ENCODE measurements at regions not wholly inside any gene's neighbourhood (a gene's known extent, or its start where the extent isn't known, plus 50 kb on each side); places are given as distances from the start of the nearest gene placed in this dataset.

- no peak for TF ChIP-seq CTCF (IDR thresholded peaks at IDR 0.05; ENCODE audit: poor library complexity, severe bottlenecking)
- no peak for TF ChIP-seq RAD21 (conservative IDR thresholded peaks at IDR 0.05)
- Histone ChIP-seq H4K20me1 (ENCODE audit: insufficient read depth) (no peaks in the 10 kb centered on the region), H3K9ac (ENCODE audit: low read length) (no peak overlapping the region), H3K36me3 (ENCODE audit: insufficient read depth, low read length) (no peaks in the 10 kb centered on the region), H3K9me3 (ENCODE audit: low read length) (no peaks in the 10 kb centered on the region), H3K27ac (ENCODE audit: low read length) (no peak overlapping the region), H3F3A (ENCODE audit: insufficient read depth, low read length, poor library complexity, severe bottlenecking) (no peaks in the 10 kb centered on the region), H2AFZ (ENCODE audit: low read depth, low read length) (no peak overlapping the region), H3K4me3 (ENCODE audit: low read length) (no peak overlapping the region), H3K79me2 (replicated peaks; ENCODE audit: insufficient read depth, low read length) (no peaks in the 10 kb centered on the region), H3K9me2 (ENCODE audit: insufficient read depth, low read length) (no peaks in the 10 kb centered on the region), H3K27me3 (ENCODE audit: insufficient read depth, low read depth, low read length) (no peaks in the 10 kb centered on the region), H3K4me2 (ENCODE audit: low read length) (no peak overlapping the region)
Observed at GRCh38 chr12:28053564-28053963, 81.0 kb upstream of the PTHLH start.

GRCh38 chr12:28054583-28054982 lies 82.0 kb upstream of the PTHLH start:
- TF ChIP-seq SMC3 (conservative IDR thresholded peaks at IDR 0.05; ENCODE audit: poor library complexity), result no peak
- TF ChIP-seq RAD21 (conservative IDR thresholded peaks at IDR 0.05), result no peak
- Histone ChIP-seq H3F3A (ENCODE audit: insufficient read depth, low read length, poor library complexity, severe bottlenecking) (no peaks in the 10 kb centered on the region), H3K27me3 (ENCODE audit: insufficient read depth, low read depth, low read length) (no peaks in the 10 kb centered on the region), H2AFZ (ENCODE audit: low read depth, low read length) (no peak overlapping the region), H4K20me1 (ENCODE audit: insufficient read depth) (no peaks in the 10 kb centered on the region), H3K9ac (ENCODE audit: low read length) (no peak overlapping the region), H3K9me3 (ENCODE audit: low read length) (no peaks in the 10 kb centered on the region), H3K9me2 (ENCODE audit: insufficient read depth, low read length) (no peaks in the 10 kb centered on the region), H3K4me3 (ENCODE audit: low read length) (no peak overlapping the region), H3K79me2 (replicated peaks; ENCODE audit: insufficient read depth, low read length) (no peaks in the 10 kb centered on the region), H3K36me3 (ENCODE audit: insufficient read depth, low read length) (no peaks in the 10 kb centered on the region), H3K4me2 (ENCODE audit: low read length) (no peak overlapping the region), H3K27ac (ENCODE audit: low read length) (no peak overlapping the region)

GRCh38 chr12:28057856-28058615 lies 85.5 kb upstream of the PTHLH start:
- Histone ChIP-seq H3K9ac (ENCODE audit: low read length) (no peak overlapping the region), H3K9me3 (ENCODE audit: low read length) (no peaks in the 10 kb centered on the region), H3K27me3 (ENCODE audit: insufficient read depth, low read depth, low read length) (no peaks in the 10 kb centered on the region), H3K9me2 (ENCODE audit: insufficient read depth, low read length) (no peaks in the 10 kb centered on the region), H3K4me2 (ENCODE audit: low read length) (no peak overlapping the region), H3K27ac (ENCODE audit: low read length) (no peak overlapping the region), H3K4me3 (ENCODE audit: low read length) (no peak overlapping the region), H4K20me1 (ENCODE audit: insufficient read depth) (no peaks in the 10 kb centered on the region), H3K36me3 (ENCODE audit: insufficient read depth, low read length) (no peaks in the 10 kb centered on the region), H3K79me2 (replicated peaks; ENCODE audit: insufficient read depth, low read length) (no peaks in the 10 kb centered on the region), H3F3A (ENCODE audit: insufficient read depth, low read length, poor library complexity, severe bottlenecking) (no peaks in the 10 kb centered on the region), H2AFZ (ENCODE audit: low read depth, low read length) (no peak overlapping the region)
- TF ChIP-seq EZH2 (IDR thresholded peaks at IDR 0.05; ENCODE audit: borderline replicate concordance, insufficient read depth, low read length, poor library complexity, severe bottlenecking), result no peak
- TF ChIP-seq TAF1 (IDR thresholded peaks at IDR 0.05; ENCODE audit: low read depth), result no peak
- TF ChIP-seq CTCF (IDR thresholded peaks at IDR 0.05; ENCODE audit: poor library complexity, severe bottlenecking), result no peak
- TF ChIP-seq POLR2AphosphoS5 (IDR thresholded peaks at IDR 0.05), result no peak
- TF ChIP-seq RAD21 (conservative IDR thresholded peaks at IDR 0.05), result no peak
- TF ChIP-seq EP300 (conservative IDR thresholded peaks at IDR 0.05; ENCODE audit: poor library complexity, severe bottlenecking), result no peak
- TF ChIP-seq MXI1 (conservative IDR thresholded peaks at IDR 0.05; ENCODE audit: poor library complexity, severe bottlenecking), result no peak
- no peak for TF ChIP-seq REST (IDR thresholded peaks at IDR 0.05; ENCODE audit: borderline replicate concordance)
- TF ChIP-seq SMC3 (conservative IDR thresholded peaks at IDR 0.05; ENCODE audit: poor library complexity), result no peak

Measured in neural cell (in vitro differentiated cells).